ENCODE measurements at regions not wholly inside any gene's neighbourhood (a gene's known extent, or its start where the extent isn't known, plus 50 kb on each side); places are given as distances from the start of the nearest gene placed in this dataset.

DNA sequence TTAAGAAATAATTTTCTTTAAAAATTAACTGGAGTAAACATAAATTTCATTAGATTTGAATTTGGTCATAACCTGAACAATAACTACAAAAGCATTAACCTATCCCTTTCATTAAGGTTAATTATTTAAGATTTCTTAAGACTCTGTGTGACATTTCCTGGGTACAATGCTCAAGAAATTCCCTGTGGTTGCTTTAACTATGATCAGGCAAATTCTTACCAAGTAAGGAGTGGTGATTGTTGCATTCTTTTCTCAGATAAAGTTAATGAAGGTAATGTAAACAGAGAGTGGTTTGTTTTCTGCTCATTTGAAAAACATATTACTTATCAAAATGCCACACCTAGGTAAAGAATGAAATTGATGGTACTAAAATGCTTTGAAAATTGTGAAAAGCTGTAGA, 114.8 kb upstream of the MIR17HG start:
- TF ChIP-seq POLR2A (IDR thresholded peaks at IDR 0.05) (no peak), POLR2AphosphoS5 (IDR thresholded peaks at IDR 0.05) (no peak)

Measured in gastroesophageal sphincter (tissue), 2 donors.